WTC11 (cell line): ENCODE measurements at regions not wholly inside any gene's neighbourhood (a gene's known extent, or its start where the extent isn't known, plus 50 kb on each side); places are given as distances from the start of the nearest gene placed in this dataset.

Experiments
- ATF1 ChIP-seq: sonication (generic); formaldehyde crosslinking; IDR thresholded peaks from 2 replicates; pipeline ENCODE4 v1.8.1; 2023; ENCODE audit warnings: mild to moderate bottlenecking, moderate library complexity, missing genetic modification reagents
- ESRRA ChIP-seq: sonication (generic); formaldehyde crosslinking; IDR thresholded peaks from 2 replicates; pipeline ENCODE4 v1.8.1; 2022; ENCODE audit warnings: mild to moderate bottlenecking, missing genetic modification reagents, borderline replicate concordance
- SMAD3 ChIP-seq: sonication (generic); formaldehyde crosslinking; IDR thresholded peaks from 2 replicates; pipeline ENCODE4 v1.8.0; 2022; ENCODE audit warnings: missing genetic modification reagents, mild to moderate bottlenecking, borderline replicate concordance
- SOX15 ChIP-seq: fragments of 250-450 bp; sonication (Bioruptor Pico); IDR thresholded peaks from 2 replicates; pipeline ENCODE4 v1.9.0; 2021; ENCODE audit warnings: mild to moderate bottlenecking
- ZNF121 ChIP-seq: sonication (generic); formaldehyde crosslinking; IDR thresholded peaks from 2 replicates; pipeline ENCODE4 v1.8.0; 2023; ENCODE audit warnings: missing genetic modification reagents
- ZNF416 ChIP-seq: fragments of 250-450 bp; sonication (Bioruptor Pico); IDR thresholded peaks from 2 replicates; pipeline ENCODE4 v1.9.0; 2021; ENCODE audit warnings: mild to moderate bottlenecking, inconsistent platforms
- TF ChIP-seq, protein P1 (sequence below): fragments of 250-450 bp; sonication (Bioruptor Pico); conservative IDR thresholded peaks from 2 replicates; pipeline ENCODE4 v1.9.0; 2021; ENCODE audit warnings: mild to moderate bottlenecking
- TF ChIP-seq, protein P2 (sequence below): sonication (generic); formaldehyde crosslinking; conservative IDR thresholded peaks from 2 replicates; pipeline ENCODE4 v1.8.1; 2023; ENCODE audit warnings: mild to moderate bottlenecking, low read depth, missing genetic modification reagents, moderate library complexity
- TF ChIP-seq, protein P3 (sequence below): sonication (generic); formaldehyde crosslinking; IDR thresholded peaks from 2 replicates; pipeline ENCODE4 v1.8.0; 2022; ENCODE audit warnings: mild to moderate bottlenecking, missing genetic modification reagents
- TF ChIP-seq, protein P4 (sequence below): fragments of 200-600 bp; IDR thresholded peaks from 2 replicates; pipeline ENCODE4 v1.8.0; 2022; ENCODE audit warnings: antibody characterized with exemption
- TF ChIP-seq, protein P5 (sequence below): sonication (generic); formaldehyde crosslinking; IDR thresholded peaks from 2 replicates; pipeline ENCODE4 v1.8.1; 2022; ENCODE audit warnings: mild to moderate bottlenecking, moderate library complexity, missing genetic modification reagents
- TF ChIP-seq, protein P6 (sequence below): sonication (generic); formaldehyde crosslinking; conservative IDR thresholded peaks from 2 replicates; pipeline ENCODE4 v1.8.1; 2022; ENCODE audit warnings: mild to moderate bottlenecking, missing genetic modification reagents
- TF ChIP-seq, protein P7 (sequence below): sonication (generic); formaldehyde crosslinking; IDR thresholded peaks from 2 replicates; pipeline ENCODE4 v1.8.1; 2023; ENCODE audit warnings: mild to moderate bottlenecking, moderate library complexity, missing genetic modification reagents

DNA sequence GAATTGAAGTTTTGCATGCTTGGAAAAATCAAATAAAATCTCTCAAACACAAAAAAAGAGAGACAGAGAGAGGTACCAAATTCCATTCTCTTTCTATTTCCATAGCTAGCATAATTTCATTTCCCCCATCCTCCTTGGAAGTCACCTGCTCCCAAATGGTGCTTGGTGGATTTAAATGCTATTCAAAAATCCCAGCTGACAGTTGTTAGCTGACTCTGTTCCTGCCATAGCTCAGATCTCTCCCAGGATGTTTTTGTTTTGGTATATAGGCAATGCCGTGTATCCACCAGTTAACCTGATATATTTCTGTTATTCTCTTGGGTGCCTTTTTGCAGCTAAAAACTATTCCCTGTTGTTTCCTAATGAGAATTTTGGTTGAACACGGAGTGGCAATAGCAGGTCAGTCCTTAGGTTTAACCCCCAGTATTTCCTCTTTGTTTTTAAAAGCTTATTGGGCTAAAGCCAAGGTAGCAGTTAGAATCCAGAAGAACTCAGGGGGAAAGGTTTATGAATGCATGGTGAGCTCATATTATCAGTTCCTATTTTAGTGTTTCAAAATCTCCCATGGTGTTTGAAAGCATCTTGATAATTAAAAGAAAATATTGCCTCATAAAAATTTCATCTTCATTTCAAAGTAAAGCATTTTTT lies 240.0 kb upstream of the GBE1 start:
- no peak for TF ChIP-seq ZNF121
- TF ChIP-seq SMAD3 (CRISPR knock-in tag): no peak
- TF ChIP-seq, protein P1, sequence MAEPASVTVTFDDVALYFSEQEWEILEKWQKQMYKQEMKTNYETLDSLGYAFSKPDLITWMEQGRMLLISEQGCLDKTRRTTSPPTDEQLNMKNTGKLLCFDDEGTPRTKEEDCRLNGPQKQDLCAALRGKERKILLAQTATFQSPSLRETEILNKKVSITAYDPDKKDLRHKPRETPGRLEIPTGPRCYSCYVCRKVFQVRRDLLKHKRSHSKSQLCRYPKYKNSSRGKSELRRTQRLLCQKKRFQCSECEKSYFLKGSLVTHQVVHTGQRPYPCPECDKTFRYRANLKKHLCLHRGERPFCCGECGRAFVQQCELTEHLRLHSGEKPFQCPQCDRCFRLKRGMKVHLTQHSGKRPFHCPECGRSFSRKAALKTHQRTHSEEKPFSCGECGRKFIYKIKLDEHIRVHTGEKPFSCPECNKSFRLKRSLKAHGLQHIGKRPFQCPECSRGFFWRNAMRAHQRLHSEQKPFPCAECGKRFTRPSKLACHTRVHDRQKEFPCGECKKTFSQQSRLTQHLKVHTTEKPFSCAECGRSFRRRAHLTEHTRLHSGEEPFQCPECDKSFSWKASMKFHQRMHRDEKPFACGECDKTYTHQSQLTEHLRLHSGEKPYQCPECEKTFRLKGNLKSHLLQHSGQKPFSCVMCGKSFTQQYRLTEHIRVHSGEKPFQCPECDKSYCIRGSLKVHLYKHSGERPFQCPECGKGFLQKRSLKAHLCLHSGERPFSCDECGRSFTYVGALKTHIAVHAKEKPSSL (CRISPR knock-in tag): no peak
- TF ChIP-seq, protein P2, sequence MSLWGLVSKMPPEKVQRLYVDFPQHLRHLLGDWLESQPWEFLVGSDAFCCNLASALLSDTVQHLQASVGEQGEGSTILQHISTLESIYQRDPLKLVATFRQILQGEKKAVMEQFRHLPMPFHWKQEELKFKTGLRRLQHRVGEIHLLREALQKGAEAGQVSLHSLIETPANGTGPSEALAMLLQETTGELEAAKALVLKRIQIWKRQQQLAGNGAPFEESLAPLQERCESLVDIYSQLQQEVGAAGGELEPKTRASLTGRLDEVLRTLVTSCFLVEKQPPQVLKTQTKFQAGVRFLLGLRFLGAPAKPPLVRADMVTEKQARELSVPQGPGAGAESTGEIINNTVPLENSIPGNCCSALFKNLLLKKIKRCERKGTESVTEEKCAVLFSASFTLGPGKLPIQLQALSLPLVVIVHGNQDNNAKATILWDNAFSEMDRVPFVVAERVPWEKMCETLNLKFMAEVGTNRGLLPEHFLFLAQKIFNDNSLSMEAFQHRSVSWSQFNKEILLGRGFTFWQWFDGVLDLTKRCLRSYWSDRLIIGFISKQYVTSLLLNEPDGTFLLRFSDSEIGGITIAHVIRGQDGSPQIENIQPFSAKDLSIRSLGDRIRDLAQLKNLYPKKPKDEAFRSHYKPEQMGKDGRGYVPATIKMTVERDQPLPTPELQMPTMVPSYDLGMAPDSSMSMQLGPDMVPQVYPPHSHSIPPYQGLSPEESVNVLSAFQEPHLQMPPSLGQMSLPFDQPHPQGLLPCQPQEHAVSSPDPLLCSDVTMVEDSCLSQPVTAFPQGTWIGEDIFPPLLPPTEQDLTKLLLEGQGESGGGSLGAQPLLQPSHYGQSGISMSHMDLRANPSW (CRISPR knock-in tag): no peak
- TF ChIP-seq, protein P3, sequence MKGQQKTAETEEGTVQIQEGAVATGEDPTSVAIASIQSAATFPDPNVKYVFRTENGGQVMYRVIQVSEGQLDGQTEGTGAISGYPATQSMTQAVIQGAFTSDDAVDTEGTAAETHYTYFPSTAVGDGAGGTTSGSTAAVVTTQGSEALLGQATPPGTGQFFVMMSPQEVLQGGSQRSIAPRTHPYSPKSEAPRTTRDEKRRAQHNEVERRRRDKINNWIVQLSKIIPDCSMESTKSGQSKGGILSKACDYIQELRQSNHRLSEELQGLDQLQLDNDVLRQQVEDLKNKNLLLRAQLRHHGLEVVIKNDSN (CRISPR knock-in tag): no peak
- no peak for TF ChIP-seq SOX15 (CRISPR knock-in tag)
- TF ChIP-seq, protein P4, sequence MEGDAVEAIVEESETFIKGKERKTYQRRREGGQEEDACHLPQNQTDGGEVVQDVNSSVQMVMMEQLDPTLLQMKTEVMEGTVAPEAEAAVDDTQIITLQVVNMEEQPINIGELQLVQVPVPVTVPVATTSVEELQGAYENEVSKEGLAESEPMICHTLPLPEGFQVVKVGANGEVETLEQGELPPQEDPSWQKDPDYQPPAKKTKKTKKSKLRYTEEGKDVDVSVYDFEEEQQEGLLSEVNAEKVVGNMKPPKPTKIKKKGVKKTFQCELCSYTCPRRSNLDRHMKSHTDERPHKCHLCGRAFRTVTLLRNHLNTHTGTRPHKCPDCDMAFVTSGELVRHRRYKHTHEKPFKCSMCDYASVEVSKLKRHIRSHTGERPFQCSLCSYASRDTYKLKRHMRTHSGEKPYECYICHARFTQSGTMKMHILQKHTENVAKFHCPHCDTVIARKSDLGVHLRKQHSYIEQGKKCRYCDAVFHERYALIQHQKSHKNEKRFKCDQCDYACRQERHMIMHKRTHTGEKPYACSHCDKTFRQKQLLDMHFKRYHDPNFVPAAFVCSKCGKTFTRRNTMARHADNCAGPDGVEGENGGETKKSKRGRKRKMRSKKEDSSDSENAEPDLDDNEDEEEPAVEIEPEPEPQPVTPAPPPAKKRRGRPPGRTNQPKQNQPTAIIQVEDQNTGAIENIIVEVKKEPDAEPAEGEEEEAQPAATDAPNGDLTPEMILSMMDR: no peak
- TF ChIP-seq ATF1 (CRISPR knock-in tag): no peak
- no peak for TF ChIP-seq ESRRA (CRISPR knock-in tag)
- TF ChIP-seq, protein P5, sequence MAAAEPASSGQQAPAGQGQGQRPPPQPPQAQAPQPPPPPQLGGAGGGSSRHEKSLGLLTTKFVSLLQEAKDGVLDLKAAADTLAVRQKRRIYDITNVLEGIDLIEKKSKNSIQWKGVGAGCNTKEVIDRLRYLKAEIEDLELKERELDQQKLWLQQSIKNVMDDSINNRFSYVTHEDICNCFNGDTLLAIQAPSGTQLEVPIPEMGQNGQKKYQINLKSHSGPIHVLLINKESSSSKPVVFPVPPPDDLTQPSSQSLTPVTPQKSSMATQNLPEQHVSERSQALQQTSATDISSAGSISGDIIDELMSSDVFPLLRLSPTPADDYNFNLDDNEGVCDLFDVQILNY (CRISPR knock-in tag): no peak
- TF ChIP-seq ZNF416 (CRISPR knock-in tag): no peak
- TF ChIP-seq, protein P6, sequence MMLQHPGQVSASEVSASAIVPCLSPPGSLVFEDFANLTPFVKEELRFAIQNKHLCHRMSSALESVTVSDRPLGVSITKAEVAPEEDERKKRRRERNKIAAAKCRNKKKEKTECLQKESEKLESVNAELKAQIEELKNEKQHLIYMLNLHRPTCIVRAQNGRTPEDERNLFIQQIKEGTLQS (CRISPR knock-in tag): no peak
- TF ChIP-seq, protein P7, sequence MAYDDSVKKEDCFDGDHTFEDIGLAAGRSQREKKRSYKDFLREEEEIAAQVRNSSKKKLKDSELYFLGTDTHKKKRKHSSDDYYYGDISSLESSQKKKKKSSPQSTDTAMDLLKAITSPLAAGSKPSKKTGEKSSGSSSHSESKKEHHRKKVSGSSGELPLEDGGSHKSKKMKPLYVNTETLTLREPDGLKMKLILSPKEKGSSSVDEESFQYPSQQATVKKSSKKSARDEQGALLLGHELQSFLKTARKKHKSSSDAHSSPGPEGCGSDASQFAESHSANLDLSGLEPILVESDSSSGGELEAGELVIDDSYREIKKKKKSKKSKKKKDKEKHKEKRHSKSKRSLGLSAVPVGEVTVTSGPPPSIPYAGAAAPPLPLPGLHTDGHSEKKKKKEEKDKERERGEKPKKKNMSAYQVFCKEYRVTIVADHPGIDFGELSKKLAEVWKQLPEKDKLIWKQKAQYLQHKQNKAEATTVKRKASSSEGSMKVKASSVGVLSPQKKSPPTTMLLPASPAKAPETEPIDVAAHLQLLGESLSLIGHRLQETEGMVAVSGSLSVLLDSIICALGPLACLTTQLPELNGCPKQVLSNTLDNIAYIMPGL (CRISPR knock-in tag): no peak
